Liver (tissue), 3 donors: ENCODE measurements at regions not wholly inside any gene's neighbourhood (a gene's known extent, or its start where the extent isn't known, plus 50 kb on each side); places are given as distances from the start of the nearest gene placed in this dataset.

Source experiments
- CTCF ChIP-seq: fragments of 150-350 bp; IDR thresholded peaks from 2 replicates; pipeline ENCODE4 v1.5.1; 2017; ENCODE audit warnings: improper control_type of control experiment, low read depth, low read length; ENCODE audit not compliant: missing input control
- FOXA1 ChIP-seq: IDR thresholded peaks from 2 replicates; pipeline ENCODE4 v1.6.1; 2016; ENCODE audit warnings: antibody characterized with exemption
- GABPA ChIP-seq, 2 donors: IDR thresholded peaks in 1 of 2; conservative IDR thresholded peaks in 1 of 2; 2 replicates each; pipeline ENCODE4 v1.6.1; 2016; ENCODE audit warnings: antibody characterized with exemption in 2 of 2, mild to moderate bottlenecking in 1 of 2, moderate library complexity in 1 of 2
- HNF4A ChIP-seq, 2 donors: conservative IDR thresholded peaks; 2 replicates each; pipeline ENCODE4 v1.6.1; 2016; ENCODE audit warnings: antibody characterized with exemption in 2 of 2, mild to moderate bottlenecking in 2 of 2
- JUND ChIP-seq, 2 donors: IDR thresholded peaks; 2 replicates each; pipeline ENCODE4 v1.6.1; 2016; ENCODE audit warnings: antibody characterized with exemption in 2 of 2
- MAX ChIP-seq: IDR thresholded peaks from 2 replicates; pipeline ENCODE4 v1.6.1; 2016; ENCODE audit warnings: antibody characterized with exemption
- RAD21 ChIP-seq, 2 donors: IDR thresholded peaks; 2 replicates each; pipeline ENCODE4 v1.6.1; 2016; ENCODE audit warnings: antibody characterized with exemption in 2 of 2, mild to moderate bottlenecking in 2 of 2
- SP1 ChIP-seq: IDR thresholded peaks from 2 replicates; pipeline ENCODE4 v1.6.1; 2018; ENCODE audit warnings: antibody characterized with exemption, mild to moderate bottlenecking
- TAF1 ChIP-seq: conservative IDR thresholded peaks from 2 replicates; pipeline ENCODE4 v1.6.1; 2016; ENCODE audit warnings: antibody characterized with exemption, mild to moderate bottlenecking
- YY1 ChIP-seq: IDR thresholded peaks from 2 replicates; pipeline ENCODE4 v1.6.1; 2016; ENCODE audit warnings: antibody characterized with exemption, mild to moderate bottlenecking
- TF ChIP-seq, protein P1 (sequence below): IDR thresholded peaks from 2 replicates; pipeline ENCODE4 v1.6.1; 2016; ENCODE audit warnings: antibody characterized with exemption
- TF ChIP-seq, protein P2 (sequence below): IDR thresholded peaks from 2 replicates; pipeline ENCODE4 v1.6.1; 2016; ENCODE audit warnings: antibody characterized with exemption, mild to moderate bottlenecking
- TF ChIP-seq, protein P3 (sequence below): IDR thresholded peaks from 2 replicates; pipeline ENCODE4 v1.6.1; 2016; ENCODE audit warnings: antibody characterized with exemption
- donor health status: healthy.
- donor health status: healthy.

GRCh38 chrY:7753711-7754110, 842.2 kb upstream of the AMELY start:
- TF ChIP-seq SP1 (no peak), CTCF (no peak), FOXA1 (no peak), JUND (IDR thresholded peaks at IDR 0.05) (no peak), RAD21 (IDR thresholded peaks at IDR 0.05) (no peak), MAX (no peak), YY1 (no peak), GABPA (IDR thresholded peaks at IDR 0.05 in 1 of 2, conservative IDR thresholded peaks at IDR 0.05 in 1 of 2) (no peak), TAF1 (no peak), HNF4A (conservative IDR thresholded peaks at IDR 0.05) (peak in 1 of 2 donors; percentile 46)
- TF ChIP-seq, protein P1, sequence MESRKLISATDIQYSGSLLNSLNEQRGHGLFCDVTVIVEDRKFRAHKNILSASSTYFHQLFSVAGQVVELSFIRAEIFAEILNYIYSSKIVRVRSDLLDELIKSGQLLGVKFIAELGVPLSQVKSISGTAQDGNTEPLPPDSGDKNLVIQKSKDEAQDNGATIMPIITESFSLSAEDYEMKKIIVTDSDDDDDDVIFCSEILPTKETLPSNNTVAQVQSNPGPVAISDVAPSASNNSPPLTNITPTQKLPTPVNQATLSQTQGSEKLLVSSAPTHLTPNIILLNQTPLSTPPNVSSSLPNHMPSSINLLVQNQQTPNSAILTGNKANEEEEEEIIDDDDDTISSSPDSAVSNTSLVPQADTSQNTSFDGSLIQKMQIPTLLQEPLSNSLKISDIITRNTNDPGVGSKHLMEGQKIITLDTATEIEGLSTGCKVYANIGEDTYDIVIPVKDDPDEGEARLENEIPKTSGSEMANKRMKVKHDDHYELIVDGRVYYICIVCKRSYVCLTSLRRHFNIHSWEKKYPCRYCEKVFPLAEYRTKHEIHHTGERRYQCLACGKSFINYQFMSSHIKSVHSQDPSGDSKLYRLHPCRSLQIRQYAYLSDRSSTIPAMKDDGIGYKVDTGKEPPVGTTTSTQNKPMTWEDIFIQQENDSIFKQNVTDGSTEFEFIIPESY = no peak
- TF ChIP-seq, protein P2, sequence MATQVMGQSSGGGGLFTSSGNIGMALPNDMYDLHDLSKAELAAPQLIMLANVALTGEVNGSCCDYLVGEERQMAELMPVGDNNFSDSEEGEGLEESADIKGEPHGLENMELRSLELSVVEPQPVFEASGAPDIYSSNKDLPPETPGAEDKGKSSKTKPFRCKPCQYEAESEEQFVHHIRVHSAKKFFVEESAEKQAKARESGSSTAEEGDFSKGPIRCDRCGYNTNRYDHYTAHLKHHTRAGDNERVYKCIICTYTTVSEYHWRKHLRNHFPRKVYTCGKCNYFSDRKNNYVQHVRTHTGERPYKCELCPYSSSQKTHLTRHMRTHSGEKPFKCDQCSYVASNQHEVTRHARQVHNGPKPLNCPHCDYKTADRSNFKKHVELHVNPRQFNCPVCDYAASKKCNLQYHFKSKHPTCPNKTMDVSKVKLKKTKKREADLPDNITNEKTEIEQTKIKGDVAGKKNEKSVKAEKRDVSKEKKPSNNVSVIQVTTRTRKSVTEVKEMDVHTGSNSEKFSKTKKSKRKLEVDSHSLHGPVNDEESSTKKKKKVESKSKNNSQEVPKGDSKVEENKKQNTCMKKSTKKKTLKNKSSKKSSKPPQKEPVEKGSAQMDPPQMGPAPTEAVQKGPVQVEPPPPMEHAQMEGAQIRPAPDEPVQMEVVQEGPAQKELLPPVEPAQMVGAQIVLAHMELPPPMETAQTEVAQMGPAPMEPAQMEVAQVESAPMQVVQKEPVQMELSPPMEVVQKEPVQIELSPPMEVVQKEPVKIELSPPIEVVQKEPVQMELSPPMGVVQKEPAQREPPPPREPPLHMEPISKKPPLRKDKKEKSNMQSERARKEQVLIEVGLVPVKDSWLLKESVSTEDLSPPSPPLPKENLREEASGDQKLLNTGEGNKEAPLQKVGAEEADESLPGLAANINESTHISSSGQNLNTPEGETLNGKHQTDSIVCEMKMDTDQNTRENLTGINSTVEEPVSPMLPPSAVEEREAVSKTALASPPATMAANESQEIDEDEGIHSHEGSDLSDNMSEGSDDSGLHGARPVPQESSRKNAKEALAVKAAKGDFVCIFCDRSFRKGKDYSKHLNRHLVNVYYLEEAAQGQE = no peak
- TF ChIP-seq, protein P3, sequence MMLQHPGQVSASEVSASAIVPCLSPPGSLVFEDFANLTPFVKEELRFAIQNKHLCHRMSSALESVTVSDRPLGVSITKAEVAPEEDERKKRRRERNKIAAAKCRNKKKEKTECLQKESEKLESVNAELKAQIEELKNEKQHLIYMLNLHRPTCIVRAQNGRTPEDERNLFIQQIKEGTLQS = no peak
